Choroid plexus epithelial cell (primary cell): ENCODE measurements at regions not wholly inside any gene's neighbourhood (a gene's known extent, or its start where the extent isn't known, plus 50 kb on each side); places are given as distances from the start of the nearest gene placed in this dataset.

Source experiments
- DNase-seq: peaks from one replicate; pipeline ENCODE4 v3.0.0-alpha.2; 2010; ENCODE audit warnings: low read depth
- H3K4me3 ChIP-seq: 2 replicates; pipeline ENCODE4 v1.5.1; 2011; ENCODE audit warnings: low read depth, mild to moderate bottlenecking, control low read depth, low read length, moderate library complexity
- TF ChIP-seq, protein P1 (sequence below): conservative IDR thresholded peaks from 2 replicates; pipeline ENCODE4 v1.5.1; 2011; ENCODE audit warnings: low read depth, mild to moderate bottlenecking, control low read depth, inconsistent platforms, low read length, moderate library complexity

DNA sequence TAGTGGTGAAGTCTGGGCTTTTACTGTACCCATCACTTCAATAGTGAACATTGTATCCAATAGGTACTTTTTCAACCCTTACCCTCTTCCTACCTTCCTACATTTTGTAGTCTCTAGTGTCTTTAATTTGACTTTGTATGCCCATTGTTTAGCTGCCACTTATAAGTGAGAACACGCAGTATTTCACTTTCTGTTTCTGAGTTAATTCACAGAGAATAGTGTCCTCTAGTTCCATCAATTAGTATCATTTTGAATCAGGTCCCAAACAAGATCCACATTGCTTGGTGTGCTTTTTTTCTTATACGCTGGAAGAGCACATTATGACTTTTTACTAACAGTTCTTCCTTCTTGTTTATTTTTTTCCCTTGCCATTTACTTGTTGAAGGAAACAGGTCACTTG lies 176.0 kb upstream of the WDFY3 start:
- no peak overlapping the region for H3K4me3 ChIP-seq
- TF ChIP-seq, protein P1, sequence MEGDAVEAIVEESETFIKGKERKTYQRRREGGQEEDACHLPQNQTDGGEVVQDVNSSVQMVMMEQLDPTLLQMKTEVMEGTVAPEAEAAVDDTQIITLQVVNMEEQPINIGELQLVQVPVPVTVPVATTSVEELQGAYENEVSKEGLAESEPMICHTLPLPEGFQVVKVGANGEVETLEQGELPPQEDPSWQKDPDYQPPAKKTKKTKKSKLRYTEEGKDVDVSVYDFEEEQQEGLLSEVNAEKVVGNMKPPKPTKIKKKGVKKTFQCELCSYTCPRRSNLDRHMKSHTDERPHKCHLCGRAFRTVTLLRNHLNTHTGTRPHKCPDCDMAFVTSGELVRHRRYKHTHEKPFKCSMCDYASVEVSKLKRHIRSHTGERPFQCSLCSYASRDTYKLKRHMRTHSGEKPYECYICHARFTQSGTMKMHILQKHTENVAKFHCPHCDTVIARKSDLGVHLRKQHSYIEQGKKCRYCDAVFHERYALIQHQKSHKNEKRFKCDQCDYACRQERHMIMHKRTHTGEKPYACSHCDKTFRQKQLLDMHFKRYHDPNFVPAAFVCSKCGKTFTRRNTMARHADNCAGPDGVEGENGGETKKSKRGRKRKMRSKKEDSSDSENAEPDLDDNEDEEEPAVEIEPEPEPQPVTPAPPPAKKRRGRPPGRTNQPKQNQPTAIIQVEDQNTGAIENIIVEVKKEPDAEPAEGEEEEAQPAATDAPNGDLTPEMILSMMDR: no peak
- no peak for DNase-seq

- TF ChIP-seq, protein P1: peak; percentile 64
- peak; percentile 84 for DNase-seq
- no peak overlapping the region for H3K4me3 ChIP-seq
These were observed 181.1 kb upstream of the WDFY3 start for GRCh38 chr4:85147481-85148076.

DNA sequence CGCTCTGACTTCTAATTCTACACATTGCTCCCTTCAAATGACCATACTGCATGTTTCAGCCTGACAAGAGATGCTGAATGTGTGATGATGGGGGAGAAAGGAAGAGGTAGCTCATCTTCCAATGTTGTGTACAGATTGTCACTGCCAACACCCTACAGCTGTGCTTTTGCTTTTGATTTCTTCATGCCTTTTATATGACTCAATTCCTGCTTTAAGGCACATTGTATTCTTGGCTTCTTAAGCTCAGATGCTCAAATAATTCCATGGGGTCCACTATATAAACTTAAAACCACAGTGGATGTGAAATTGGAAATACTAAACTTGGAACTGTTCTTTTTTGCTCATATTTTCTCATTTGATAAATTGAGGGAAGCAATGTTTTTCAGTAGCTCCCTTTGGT lies 183.2 kb upstream of the WDFY3 start:
- TF ChIP-seq, protein P1: no peak
- no peak overlapping the region for H3K4me3 ChIP-seq
- DNase-seq: peak; percentile 65

GRCh38 chr4:85151371-85151770 lies 184.9 kb upstream of the WDFY3 start:
- no peak for DNase-seq
- TF ChIP-seq, protein P1: no peak
- no peak overlapping the region for H3K4me3 ChIP-seq

GRCh38 chr4:85151786-85152185 lies 185.3 kb upstream of the WDFY3 start:
- TF ChIP-seq, protein P1: no peak
- H3K4me3 ChIP-seq: no peak overlapping the region
- peak; percentile 14 for DNase-seq

DNA sequence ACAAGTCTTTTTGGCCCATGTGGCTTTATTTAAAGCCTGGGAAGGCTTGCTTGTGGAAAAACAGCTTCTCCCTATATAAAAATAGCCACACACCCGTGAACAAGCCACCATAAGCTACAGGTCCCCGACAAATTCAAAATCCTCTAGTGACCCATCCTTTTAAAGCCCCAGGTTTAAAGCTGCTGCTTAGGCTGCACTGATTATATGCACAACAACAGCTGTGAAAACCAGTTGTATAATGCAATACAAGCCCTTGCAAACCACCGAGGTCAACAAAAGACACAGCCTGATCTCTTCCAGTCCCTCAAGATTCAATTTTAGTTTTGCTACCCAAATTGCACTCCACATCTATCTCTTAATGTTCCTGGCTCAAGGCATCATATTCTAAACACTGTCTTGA lies 186.0 kb upstream of the WDFY3 start:
- DNase-seq: no peak
- H3K4me3 ChIP-seq: no peak overlapping the region
- TF ChIP-seq, protein P1: no peak

GRCh38 chr4:85153221-85153620 lies 186.7 kb upstream of the WDFY3 start:
- no peak for DNase-seq
- TF ChIP-seq, protein P1: no peak
- H3K4me3 ChIP-seq: no peak overlapping the region
